LNCAP (cell line): ENCODE measurements at regions not wholly inside any gene's neighbourhood (a gene's known extent, or its start where the extent isn't known, plus 50 kb on each side); places are given as distances from the start of the nearest gene placed in this dataset.

ENCODE experiments used
- TF ChIP-seq, protein P1 (sequence below): fragments of 450-650 bp; IDR thresholded peaks from 2 replicates; pipeline ENCODE4 v1.5.1; 2017; ENCODE audit warnings: mild to moderate bottlenecking

DNA sequence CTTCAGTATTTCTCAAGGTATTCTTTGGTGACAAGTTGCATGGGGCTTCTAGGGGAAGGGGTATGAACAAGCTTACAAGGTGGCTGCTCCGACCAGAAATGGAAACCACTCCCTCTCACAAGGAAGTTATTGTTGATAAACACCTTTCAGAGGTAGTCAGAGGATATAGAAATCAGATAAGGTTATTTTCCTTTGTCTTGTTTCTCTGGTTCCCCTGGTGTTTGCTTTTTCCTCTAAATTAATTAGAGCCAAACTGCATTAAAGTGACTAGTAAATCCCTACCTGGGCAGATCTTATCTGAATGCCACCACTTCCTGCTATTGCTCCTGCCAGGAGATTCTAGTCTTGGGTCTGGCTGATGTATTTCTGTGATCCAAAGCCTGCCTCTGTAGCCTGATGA is 725.4 kb downstream of the INHBA start:
- TF ChIP-seq, protein P1, sequence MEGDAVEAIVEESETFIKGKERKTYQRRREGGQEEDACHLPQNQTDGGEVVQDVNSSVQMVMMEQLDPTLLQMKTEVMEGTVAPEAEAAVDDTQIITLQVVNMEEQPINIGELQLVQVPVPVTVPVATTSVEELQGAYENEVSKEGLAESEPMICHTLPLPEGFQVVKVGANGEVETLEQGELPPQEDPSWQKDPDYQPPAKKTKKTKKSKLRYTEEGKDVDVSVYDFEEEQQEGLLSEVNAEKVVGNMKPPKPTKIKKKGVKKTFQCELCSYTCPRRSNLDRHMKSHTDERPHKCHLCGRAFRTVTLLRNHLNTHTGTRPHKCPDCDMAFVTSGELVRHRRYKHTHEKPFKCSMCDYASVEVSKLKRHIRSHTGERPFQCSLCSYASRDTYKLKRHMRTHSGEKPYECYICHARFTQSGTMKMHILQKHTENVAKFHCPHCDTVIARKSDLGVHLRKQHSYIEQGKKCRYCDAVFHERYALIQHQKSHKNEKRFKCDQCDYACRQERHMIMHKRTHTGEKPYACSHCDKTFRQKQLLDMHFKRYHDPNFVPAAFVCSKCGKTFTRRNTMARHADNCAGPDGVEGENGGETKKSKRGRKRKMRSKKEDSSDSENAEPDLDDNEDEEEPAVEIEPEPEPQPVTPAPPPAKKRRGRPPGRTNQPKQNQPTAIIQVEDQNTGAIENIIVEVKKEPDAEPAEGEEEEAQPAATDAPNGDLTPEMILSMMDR, result no peak

DNA sequence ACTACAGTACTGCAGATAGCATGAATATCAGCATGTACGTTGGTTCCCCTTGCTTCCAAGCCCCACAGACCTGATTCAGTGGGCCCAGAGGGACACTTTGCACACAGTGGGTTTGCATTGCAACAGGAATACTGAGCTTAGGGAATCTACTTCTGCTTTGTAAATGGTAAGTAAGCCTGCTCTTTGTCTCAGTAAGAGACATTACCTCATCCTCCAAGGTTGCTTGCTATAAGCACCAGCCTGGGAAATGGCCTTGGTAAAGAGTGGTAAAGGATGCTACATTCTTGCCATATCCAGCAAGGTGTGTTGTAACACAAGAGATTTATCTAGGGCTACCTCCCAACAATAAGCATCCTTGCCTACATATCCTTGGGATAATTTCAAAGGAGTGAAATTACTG is 730.5 kb downstream of the INHBA start:
- TF ChIP-seq, protein P1, result no peak

DNA sequence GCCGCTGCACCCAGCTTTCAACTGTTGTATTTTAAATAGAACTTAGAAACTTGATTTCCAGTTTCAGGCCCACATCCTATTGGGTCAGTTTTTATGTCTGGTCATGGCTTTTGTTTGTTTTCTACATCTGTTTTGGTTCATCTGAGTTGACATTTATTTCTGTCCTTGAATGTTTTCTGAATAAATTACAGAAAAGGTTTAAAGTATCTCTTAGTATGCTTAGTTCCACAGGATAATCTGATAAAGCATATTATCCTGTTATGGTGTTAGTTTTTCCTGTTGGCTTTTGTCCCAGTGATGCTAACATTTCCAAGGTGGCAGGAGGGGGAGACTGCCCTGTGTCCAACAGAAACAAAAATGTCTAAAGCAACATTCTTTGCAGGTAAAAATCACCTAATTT is 733.2 kb downstream of the INHBA start:
- TF ChIP-seq, protein P1, result no peak

DNA sequence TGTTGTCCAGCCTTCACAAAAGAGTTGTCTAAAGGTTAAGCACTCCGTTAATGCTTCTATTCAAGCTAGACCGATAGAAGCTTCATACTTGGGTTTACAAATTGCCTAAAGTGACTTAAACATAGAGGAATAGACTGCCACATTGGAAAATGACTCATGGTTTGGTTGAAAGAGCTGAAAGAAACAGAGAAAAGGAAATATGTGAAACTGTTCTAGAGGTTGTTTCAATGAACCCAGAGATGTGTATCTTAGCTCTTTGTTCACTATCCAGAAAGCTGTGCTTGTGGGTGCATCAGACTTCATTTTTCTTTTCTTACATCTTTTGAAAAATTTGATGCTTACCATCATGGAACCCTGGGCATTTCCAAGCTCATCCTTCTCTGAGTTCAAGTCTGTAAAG is 736.2 kb downstream of the INHBA start:
- TF ChIP-seq, protein P1, result no peak

DNA sequence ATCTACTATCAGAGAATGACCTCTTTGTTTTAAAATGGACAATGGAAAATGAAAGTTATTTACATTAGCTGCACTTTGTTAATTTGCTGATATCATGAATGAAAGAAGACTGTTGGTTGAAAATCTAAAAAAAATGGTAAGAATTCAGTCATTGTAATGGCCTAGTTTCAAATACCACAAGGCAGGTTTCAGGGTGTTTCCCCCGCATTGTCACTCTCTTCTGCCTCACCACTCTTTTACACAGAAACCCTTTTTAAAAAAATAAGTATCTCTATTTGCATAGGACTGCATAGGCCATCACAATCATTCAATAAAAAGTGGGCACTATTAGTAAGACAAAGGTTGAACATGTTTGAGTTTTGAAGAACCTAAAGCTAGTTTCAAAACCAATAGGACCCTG is 737.1 kb downstream of the INHBA start:
- TF ChIP-seq, protein P1, result no peak

DNA sequence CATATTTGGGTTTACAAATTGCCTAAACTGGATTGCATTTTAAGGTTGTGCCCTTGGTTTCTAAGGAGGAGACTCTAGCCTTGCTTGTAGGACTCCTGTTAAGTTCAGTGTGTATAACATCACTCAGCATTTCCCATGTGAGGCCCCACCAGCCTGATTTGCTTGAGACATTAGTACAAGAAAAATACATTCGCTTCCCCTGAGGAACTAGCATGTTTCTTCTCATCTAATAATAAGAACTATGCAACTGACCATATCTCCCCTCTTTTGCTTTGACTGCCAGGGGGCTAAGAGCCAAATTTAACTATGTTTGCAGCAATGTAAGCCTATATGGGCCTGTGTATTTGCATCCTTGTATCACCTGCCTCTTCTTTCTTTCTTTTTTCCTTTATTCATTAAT is 737.9 kb downstream of the INHBA start:
- TF ChIP-seq, protein P1, result no peak

DNA sequence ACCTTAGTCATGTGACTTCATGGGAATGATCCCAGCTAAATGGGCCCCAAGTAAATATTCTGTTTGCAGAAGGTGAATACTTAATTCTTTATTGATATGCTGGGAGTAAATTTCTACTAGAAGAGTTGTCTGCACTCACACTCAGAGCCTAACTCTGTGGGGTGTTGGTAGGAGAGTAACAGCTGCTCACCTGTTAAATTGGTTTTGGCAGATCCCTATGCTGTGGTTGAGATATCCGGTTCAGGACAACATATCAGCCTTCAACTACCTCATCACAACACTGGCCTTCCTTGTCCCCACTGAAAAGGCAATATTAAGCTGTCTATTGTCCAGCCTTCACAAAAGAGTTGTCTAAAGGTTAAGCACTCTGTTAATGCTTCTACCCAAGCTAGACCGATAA is 738.3 kb downstream of the INHBA start:
- TF ChIP-seq, protein P1, result no peak

DNA sequence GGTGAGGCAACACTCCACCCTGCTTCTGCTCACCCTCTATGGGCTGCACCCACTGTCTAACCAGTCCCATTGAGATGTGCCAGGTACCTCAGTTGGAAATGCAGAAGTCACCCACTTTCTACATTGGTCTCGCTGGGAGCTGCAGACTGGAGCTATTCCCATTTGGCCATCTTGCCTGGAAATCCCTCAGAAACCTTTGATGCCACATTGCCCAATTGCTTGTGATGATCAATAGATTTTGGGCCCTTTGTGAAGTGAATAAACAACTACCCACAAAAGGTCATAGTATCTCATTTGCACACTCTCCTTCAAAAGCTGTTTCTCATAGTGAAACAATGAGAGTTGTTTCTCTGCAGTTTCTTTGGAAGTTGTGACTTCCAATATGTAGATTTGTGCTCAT is 742.9 kb downstream of the INHBA start:
- TF ChIP-seq, protein P1, result no peak
